ENCODE measurements at regions not wholly inside any gene's neighbourhood (a gene's known extent, or its start where the extent isn't known, plus 50 kb on each side); places are given as distances from the start of the nearest gene placed in this dataset.

GRCh38 chr20:40161391-40161790 lies 527.6 kb downstream of the MAFB start:
- no peak overlapping the region for H3K9ac ChIP-seq
- no peak overlapping the region for H3K4me2 ChIP-seq (ENCODE audit: unreplicated experiment)
- no peaks in the 10 kb centered on the region for H3K9me2 ChIP-seq (ENCODE audit: insufficient read depth)
- no peak overlapping the region for H3K4me3 ChIP-seq
- H3K9me3 ChIP-seq (ENCODE audit: low read depth) = no peaks in the 10 kb centered on the region
- no peaks in the 10 kb centered on the region for H3F3A ChIP-seq (ENCODE audit: insufficient read depth)
- H3K4me1 ChIP-seq (ENCODE audit: insufficient read depth) = no peaks in the 10 kb centered on the region
- H3K27me3 ChIP-seq (replicated peaks; ENCODE audit: insufficient read depth) = peaks cover 2% of the 10 kb centered on the region; the same call in 1 of the 2 replicates
- H3K27ac ChIP-seq = no peak overlapping the region
- H4K20me1 ChIP-seq (ENCODE audit: insufficient read depth) = no peaks in the 10 kb centered on the region
- H3K36me3 ChIP-seq (ENCODE audit: low read depth) = no peaks in the 10 kb centered on the region
- no peak overlapping the region for H2AFZ ChIP-seq
- no peak for TF ChIP-seq EZH2phosphoT487 (IDR thresholded peaks at IDR 0.05; ENCODE audit: insufficient read depth, low read depth)
- no peak for TF ChIP-seq EZH2 (IDR thresholded peaks at IDR 0.05; ENCODE audit: insufficient read depth, poor library complexity, severe bottlenecking)
- no peak for DNase-seq
- H3K79me2 ChIP-seq (ENCODE audit: insufficient read depth) = no peaks in the 10 kb centered on the region
- in situ Hi-C loops (cut with MboI) = no loop called here

DNA sequence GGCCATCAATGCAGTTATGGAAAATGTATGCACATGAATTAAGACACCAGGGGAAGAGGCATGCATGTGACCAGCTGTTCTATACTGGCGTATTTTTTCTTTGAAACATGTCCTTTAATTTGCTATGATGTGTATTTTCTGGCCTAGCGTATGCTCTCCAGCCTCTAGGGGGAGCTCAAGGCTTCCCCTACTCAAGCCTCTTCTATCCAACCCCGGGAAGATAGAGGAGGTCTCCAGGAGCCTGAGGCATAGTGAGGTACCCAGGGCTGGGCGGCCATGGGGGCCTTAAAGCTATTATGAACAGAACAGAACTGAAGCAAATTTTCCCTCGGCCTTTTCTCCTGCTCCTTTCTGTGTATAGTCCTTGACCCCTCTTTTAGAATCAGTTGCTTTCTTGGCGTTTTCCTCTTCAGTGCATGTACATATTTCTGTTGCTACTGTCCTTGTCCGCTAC lies 528.9 kb downstream of the MAFB start:
- Histone ChIP-seq H3K4me1 (ENCODE audit: insufficient read depth) (no peaks in the 10 kb centered on the region), H3K27ac (no peak overlapping the region), H3K9me2 (ENCODE audit: insufficient read depth) (no peaks in the 10 kb centered on the region), H3K79me2 (ENCODE audit: insufficient read depth) (no peaks in the 10 kb centered on the region), H2AFZ (peak overlapping the region; percentile 33; the same call in 1 of the 2 replicates), H3K4me3 (no peak overlapping the region), H3K9me3 (ENCODE audit: low read depth) (no peaks in the 10 kb centered on the region), H3K4me2 (ENCODE audit: unreplicated experiment) (no peak overlapping the region), H4K20me1 (ENCODE audit: insufficient read depth) (no peaks in the 10 kb centered on the region), H3K27me3 (replicated peaks; ENCODE audit: insufficient read depth) (peaks cover 2% of the 10 kb centered on the region; the same call in 1 of the 2 replicates), H3F3A (ENCODE audit: insufficient read depth) (no peaks in the 10 kb centered on the region), H3K36me3 (ENCODE audit: low read depth) (no peaks in the 10 kb centered on the region), H3K9ac (no peak overlapping the region)
- 34 to 35% methylated on average over 7 of the region's 7 CpGs for WGBS, 2 experiments (ENCODE audit: low coverage in 1 of 2, low lambda C conversion rate in 2 of 2, missing lambda C conversion rate in 2 of 2)
- in situ Hi-C loops (cut with MboI) = no loop called here
- DNase-seq = peak; percentile 69
- TF ChIP-seq EZH2 (IDR thresholded peaks at IDR 0.05; ENCODE audit: insufficient read depth, poor library complexity, severe bottlenecking) (no peak), EZH2phosphoT487 (IDR thresholded peaks at IDR 0.05; ENCODE audit: insufficient read depth, low read depth) (no peak)

GRCh38 chr20:40159276-40159675 lies 529.8 kb downstream of the MAFB start:
- no peak overlapping the region for H3K27ac ChIP-seq
- H4K20me1 ChIP-seq (ENCODE audit: insufficient read depth) = no peaks in the 10 kb centered on the region
- H3K36me3 ChIP-seq (ENCODE audit: low read depth) = no peaks in the 10 kb centered on the region
- no peak overlapping the region for H3K9ac ChIP-seq
- H2AFZ ChIP-seq = no peak overlapping the region
- TF ChIP-seq EZH2phosphoT487 (IDR thresholded peaks at IDR 0.05; ENCODE audit: insufficient read depth, low read depth) (no peak), EZH2 (IDR thresholded peaks at IDR 0.05; ENCODE audit: insufficient read depth, poor library complexity, severe bottlenecking) (no peak)
- in situ Hi-C loops (cut with MboI) = loop anchor here (10.0 kb wide), 1 partner anchor 536 kb away; no protein-coding TSS in a partner anchor
- no peaks in the 10 kb centered on the region for H3K79me2 ChIP-seq (ENCODE audit: insufficient read depth)
- H3K4me3 ChIP-seq = no peak overlapping the region
- H3K4me1 ChIP-seq (ENCODE audit: insufficient read depth) = no peaks in the 10 kb centered on the region
- H3K27me3 ChIP-seq (replicated peaks; ENCODE audit: insufficient read depth) = peaks cover 2% of the 10 kb centered on the region; the same call in 1 of the 2 replicates
- no peaks in the 10 kb centered on the region for H3K9me3 ChIP-seq (ENCODE audit: low read depth)
- H3K4me2 ChIP-seq (ENCODE audit: unreplicated experiment) = no peak overlapping the region
- no peaks in the 10 kb centered on the region for H3K9me2 ChIP-seq (ENCODE audit: insufficient read depth)
- WGBS, 2 experiments (ENCODE audit: low coverage in 1 of 2, low lambda C conversion rate in 2 of 2, missing lambda C conversion rate in 2 of 2) = 59 to 64% methylated on average over 5 of the region's 5 CpGs
- H3F3A ChIP-seq (ENCODE audit: insufficient read depth) = no peaks in the 10 kb centered on the region
- DNase-seq = no peak

DNA sequence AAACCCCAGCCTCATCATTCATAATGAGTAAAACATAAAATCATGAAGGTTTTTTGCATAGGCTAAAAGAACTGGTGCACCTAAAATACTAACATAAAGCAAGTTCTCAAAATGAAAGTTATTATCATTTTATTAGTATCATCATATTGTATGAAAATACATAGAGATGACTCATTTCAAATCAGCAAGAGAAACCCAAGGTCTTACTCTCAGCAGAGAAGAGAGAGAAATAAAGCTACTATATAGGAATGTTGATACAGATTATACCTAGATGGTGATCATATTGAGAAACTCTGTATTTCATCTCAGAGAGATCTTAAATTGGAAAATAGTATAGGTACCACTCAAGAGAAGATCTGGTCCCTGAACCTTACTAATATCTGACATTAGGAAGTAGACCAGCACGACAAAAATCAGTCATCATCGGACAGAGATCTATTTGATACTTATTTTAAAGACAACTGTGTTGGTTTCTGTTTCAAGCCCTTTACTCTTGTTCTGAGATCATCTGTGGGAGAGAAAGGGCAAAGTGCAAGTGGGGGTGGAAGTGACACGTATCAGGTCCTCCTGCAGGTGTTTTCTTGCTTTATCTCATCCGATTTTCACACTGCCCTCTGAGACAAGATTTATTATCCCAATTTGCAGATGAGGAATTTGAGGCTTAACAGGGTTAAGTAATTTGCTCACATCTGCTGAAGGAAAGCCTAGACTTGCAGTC lies 532.3 kb downstream of the MAFB start:
- Histone ChIP-seq H2AFZ (no peak overlapping the region), H3K27me3 (replicated peaks; ENCODE audit: insufficient read depth) (peaks cover 2% of the 10 kb centered on the region; the same call in 1 of the 2 replicates), H3K9me2 (ENCODE audit: insufficient read depth) (no peaks in the 10 kb centered on the region), H3F3A (ENCODE audit: insufficient read depth) (no peaks in the 10 kb centered on the region), H3K36me3 (ENCODE audit: low read depth) (no peaks in the 10 kb centered on the region), H3K4me1 (ENCODE audit: insufficient read depth) (no peaks in the 10 kb centered on the region), H3K9ac (no peak overlapping the region), H4K20me1 (ENCODE audit: insufficient read depth) (no peaks in the 10 kb centered on the region), H3K27ac (no peak overlapping the region), H3K9me3 (ENCODE audit: low read depth) (no peaks in the 10 kb centered on the region), H3K4me3 (no peak overlapping the region), H3K4me2 (ENCODE audit: unreplicated experiment) (no peak overlapping the region), H3K79me2 (ENCODE audit: insufficient read depth) (no peaks in the 10 kb centered on the region)
- WGBS, 2 experiments (ENCODE audit: low coverage in 1 of 2, low lambda C conversion rate in 2 of 2, missing lambda C conversion rate in 2 of 2) = 66 to 75% methylated on average over 4 of the region's 4 CpGs
- TF ChIP-seq EZH2 (IDR thresholded peaks at IDR 0.05; ENCODE audit: insufficient read depth, poor library complexity, severe bottlenecking) (no peak), EZH2phosphoT487 (IDR thresholded peaks at IDR 0.05; ENCODE audit: insufficient read depth, low read depth) (no peak)
- no peak for DNase-seq
- in situ Hi-C loops (cut with MboI) = loop anchor here (10.0 kb wide), 1 partner anchor 538 kb away; no protein-coding TSS in a partner anchor
